Eye (tissue), 1 donor: ENCODE measurements at regions not wholly inside any gene's neighbourhood (a gene's known extent, or its start where the extent isn't known, plus 50 kb on each side); places are given as distances from the start of the nearest gene placed in this dataset.

ENCODE experiments used
- DNase-seq: peaks from one replicate; pipeline ENCODE4 v3.0.0-alpha.2; 2015

- DNase-seq: no peak
Observed at GRCh38 chr2:236811062-236811656, 241.5 kb downstream of the ACKR3 start.

- peak; percentile 50 for DNase-seq
Observed at GRCh38 chr2:236813766-236814165, 244.1 kb downstream of the ACKR3 start.

DNA sequence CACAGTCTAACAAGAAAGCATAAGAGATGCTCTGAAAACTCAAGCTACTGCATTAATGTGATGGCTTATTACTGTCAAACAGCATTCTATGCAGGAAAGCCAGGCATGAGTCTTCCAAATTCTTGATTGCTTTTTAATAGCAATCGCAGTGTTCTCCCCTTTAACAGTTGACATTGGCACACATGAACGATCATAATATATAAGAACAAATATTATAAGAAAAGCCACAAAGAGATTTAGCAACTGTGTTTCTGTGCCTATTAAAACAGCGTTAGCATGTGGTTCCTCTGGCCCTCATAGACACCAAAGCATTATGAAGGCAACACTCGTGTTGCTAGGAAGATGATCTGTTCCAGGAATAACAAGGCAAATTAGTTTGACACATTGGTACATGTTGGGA is 245.0 kb downstream of the ACKR3 start:
- peak; percentile 26 for DNase-seq

DNA sequence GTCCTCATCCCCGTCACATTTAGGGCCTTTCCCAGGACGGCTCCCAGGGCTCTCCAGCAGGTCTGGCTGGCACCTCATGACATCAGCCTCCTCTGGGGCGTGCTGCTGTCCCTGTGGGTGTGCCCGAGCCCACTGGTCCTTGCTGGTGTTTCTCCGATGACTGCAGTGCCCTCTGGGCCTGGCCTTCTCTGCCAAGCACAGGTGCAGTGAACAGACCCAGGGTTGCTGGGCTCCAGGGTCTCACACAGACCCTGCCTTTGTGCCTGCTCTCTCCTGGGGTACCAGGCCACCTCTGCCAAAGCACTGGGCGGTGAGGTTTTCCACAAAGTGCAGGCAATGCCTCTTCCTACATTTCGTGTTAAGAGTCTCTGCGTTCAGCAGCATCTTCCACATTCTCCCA is 246.1 kb downstream of the ACKR3 start:
- DNase-seq: no peak

GRCh38 chr2:236816197-236817170 is 246.9 kb downstream of the ACKR3 start:
- DNase-seq: no peak

DNA sequence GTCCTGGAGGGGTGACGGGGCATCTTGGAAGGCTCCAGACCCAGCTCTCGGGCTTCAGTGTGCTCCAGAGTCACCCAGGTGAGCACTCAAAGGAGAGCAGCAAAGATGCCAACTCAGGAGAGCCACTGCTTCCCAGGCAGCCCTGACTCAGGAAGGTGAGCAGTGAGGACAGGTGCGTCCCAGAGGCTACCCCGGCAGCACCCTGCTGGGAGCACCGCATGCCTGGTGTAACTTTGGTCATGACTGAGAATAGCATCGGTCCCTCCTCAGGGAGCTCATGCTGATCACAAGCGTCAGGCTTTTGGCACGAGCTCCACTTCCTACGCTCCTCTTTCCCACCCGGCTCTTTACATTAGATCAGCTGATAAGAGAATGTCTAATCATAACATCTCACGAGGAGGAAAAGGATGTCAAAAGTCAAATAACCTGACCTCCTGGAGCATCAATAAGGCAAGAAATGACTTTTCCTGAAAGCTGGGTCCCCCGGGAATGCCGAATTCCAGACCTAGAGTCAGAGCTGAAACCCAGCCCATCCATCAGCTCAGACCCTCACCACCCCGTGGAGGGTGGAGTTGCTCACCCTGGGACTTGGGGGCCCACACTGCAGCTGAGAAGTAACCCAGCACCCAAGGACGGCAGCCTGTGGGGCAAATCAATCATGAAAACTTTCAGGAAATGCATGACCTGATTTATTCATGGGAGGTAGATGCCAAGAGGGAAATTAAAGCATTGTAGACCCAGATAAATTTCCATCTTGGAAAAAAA is 248.8 kb downstream of the ACKR3 start:
- no peak for DNase-seq

GRCh38 chr2:236819275-236820002 is 249.8 kb downstream of the ACKR3 start:
- DNase-seq: no peak

DNA sequence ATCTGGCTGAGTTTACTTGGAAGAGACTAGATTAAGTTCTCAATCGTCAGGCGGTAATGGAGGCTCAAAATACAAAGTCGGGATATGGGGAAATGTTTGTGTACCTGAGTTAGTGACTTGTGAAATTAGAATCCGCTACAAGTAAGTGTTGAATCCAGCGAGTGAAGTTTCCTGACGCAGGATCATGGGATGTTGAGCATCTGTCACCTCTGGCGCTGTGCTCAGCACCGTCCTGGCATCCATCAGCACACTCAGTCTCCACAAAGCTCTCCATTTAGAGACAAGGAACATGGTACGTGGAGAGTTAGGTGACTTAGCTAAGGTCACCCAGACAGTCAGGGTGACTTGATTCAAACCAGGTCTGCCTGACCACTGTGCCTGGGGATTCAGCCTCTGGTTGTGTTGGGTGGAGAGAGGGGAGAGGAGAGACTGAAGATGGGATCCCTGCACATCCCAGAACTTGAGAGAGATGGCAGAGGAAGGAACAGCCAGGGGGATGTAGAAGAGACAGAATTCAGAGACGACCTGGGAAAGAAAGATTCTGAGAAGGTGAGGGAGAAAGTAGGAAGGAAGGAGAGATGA is 251.2 kb downstream of the ACKR3 start:
- DNase-seq: no peak

DNA sequence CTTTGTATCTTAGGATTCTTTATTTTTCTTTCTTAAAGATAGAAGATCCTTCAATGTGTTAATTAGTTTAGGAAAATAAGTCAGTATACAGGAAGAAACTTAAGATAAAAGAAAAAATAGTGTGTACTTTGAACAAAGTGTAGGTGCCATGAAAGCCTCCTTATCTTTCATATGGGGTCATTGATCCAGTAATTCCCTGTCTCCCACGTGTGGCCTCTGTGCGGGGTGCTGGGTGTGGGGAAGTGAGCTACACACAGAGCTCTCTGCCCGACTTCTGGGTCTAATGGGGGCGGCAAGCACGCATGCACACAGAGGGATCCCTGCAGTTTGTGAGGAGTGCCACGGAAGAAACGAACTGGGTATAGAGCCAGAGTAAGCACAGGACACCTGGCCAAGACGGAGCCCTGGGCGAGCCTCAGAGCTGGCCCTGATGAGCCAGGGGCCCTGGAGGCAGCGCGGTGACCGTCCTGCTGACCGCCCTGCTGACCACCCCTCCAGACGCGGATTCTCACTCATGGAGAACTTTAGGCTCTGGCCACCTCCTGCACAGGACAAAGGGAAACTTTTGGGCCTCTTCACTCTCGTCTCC is 253.5 kb downstream of the ACKR3 start:
- no peak for DNase-seq

- DNase-seq: no peak
Observed at GRCh38 chr2:236823963-236824362, 254.3 kb downstream of the ACKR3 start.

DNA sequence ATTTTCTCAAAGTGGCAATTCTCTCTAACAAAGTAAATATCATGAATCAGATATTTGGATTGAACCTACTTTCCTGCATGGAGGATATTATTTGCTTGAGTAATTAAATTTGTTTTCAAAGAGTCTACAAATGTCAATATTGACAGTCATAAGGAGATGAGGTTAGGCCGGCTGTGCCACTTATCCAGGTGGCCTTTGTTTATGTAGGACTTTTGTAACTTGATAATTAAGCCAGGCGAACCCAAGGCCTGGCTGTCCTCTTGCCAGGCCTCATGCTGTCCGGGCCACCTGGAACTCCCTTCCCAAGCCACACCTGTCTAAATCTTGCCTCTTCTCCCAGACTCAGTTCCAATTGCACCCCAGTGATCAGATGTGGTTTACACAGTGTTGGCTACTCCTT is 255.2 kb downstream of the ACKR3 start:
- no peak for DNase-seq

GRCh38 chr2:236825989-236826510 is 256.4 kb downstream of the ACKR3 start:
- DNase-seq: no peak

- DNase-seq: no peak
Observed at GRCh38 chr2:236826606-236827156, 257.1 kb downstream of the ACKR3 start.

DNA sequence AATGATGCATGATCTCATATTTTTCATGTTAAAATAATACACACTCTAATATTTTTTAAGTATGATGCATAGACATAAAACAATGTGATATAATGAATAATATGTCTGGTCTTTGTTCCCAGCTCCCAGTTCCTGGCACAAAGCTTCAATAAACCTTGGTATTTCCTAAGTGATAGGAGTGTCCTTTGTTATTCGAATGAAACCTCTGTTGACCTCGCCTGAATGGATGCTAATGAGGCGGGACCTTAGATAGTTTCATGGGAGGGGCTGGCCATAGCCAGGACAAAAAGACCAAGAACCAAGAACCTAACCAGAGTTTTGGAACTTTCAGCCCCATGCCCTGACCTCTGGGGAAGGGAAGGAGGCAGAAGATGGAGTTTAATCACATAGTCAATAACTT is 257.7 kb upstream of the COPS8 start:
- no peak for DNase-seq

DNA sequence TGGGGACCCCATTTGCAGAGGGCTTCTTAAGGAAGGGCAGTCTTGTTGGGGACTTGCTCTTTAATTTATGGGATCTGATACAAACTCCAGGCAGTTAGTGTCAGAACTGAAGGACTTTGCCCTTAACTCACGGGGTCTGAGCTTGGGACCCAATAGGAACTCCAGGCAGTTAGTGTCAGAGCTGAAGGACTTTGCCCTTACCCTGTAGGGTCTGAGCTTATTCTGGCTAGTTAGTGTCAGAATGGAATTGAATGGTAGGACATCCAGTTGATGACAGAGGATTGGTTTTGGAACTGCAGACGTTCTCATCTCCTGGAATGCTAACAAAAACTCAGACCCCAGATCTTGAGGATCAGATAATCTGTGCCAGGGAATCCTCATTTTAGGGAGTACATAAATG is 256.9 kb upstream of the COPS8 start:
- DNase-seq: no peak

- DNase-seq: no peak
Observed at GRCh38 chr2:236830926-236831325, 254.8 kb upstream of the COPS8 start.

- DNase-seq: no peak
Observed at GRCh38 chr2:236831698-236832097, 254.0 kb upstream of the COPS8 start.

DNA sequence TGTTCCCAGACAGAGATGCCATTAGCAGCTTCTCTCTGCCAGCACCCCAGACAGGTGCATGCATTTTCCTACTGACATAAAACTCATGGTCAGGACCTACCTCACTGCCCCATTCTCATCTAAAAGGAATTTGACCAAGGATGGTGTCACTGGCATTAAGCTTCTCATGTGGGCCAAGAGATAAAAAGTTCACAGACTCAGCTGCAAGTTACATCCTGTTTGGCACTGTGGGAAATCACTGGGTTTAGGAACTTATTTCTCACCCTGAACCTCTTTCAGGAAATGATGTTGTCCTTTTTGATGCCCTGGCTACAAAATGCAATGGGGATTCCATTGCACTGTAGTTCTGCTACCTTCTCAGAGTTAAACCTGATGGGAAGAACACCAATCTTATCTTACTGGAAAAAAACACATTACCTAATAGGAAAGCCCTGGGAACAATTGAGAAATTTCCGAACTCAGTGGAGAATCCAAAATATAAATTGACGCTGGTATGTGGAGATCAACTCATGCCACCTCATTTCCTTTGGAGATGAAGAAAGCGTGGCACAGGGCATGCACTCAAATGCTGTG is 252.1 kb upstream of the COPS8 start:
- no peak for DNase-seq

- DNase-seq: no peak
Observed at GRCh38 chr2:236834284-236834683, 251.4 kb upstream of the COPS8 start.

GRCh38 chr2:236835307-236836024 is 250.2 kb upstream of the COPS8 start:
- no peak for DNase-seq
